Stomach (tissue), 4 donors: ENCODE measurements at regions not wholly inside any gene's neighbourhood (a gene's known extent, or its start where the extent isn't known, plus 50 kb on each side); places are given as distances from the start of the nearest gene placed in this dataset.

Experiments
- CTCF ChIP-seq, 7 experiments: fragments of 450-650 bp in 4 of 7; fragments of 200-600 bp in 3 of 7; sonication (generic) in 3 of 7; IDR thresholded peaks; one replicate each; pipeline ENCODE4 v1.5.1; 2016 to 2019; ENCODE audit warnings: antibody characterized with exemption in 7 of 7, control low read depth in 2 of 7, mild to moderate bottlenecking in 1 of 7
- EP300 ChIP-seq: sonication (generic); formaldehyde crosslinking; IDR thresholded peaks from one replicate; pipeline ENCODE4 v1.6.1; 2017; ENCODE audit warnings: antibody characterized with exemption

- TF ChIP-seq CTCF (IDR thresholded peaks at IDR 0.05) (no peak), EP300 (no peak)
These were observed 87.3 kb downstream of the EVX1 start for GRCh38 chr7:27329909-27330308.
